K562 (cell line): ENCODE measurements at regions not wholly inside any gene's neighbourhood (a gene's known extent, or its start where the extent isn't known, plus 50 kb on each side); places are given as distances from the start of the nearest gene placed in this dataset.

Source experiments
- ATAC-seq: fragments of 200-7000 bp; cut with Tn5 transposase; 3 replicates; pipeline ENCODE4 v1.9.1; 2020; ENCODE audit warnings: moderate library complexity
- BruUV-seq: library from RNA; stranded (reverse); fragments of 400-500 nt; replicated peaks from 2 replicates; lab custom pipeline; 2021; lab: Mats Ljungman, UMichigan
- CTCF ChIA-PET: fragments of 300-600 bp; formaldehyde crosslinking; extraction: SDS; loops from one replicate; lab custom pipeline; 2021; ENCODE audit warnings: low intra/inter-chr PET ratio; lab: Yijun Ruan, JAX
- POLR2A ChIA-PET: fragments of 300-600, 350-650 bp; sonication (Branson Sonifier 250); formaldehyde crosslinking; extraction: SDS; loops from one replicate; lab custom pipeline; 2021; ENCODE audit warnings: antibody characterized with exemption, inconsistent platforms; lab: Yijun Ruan, JAX
- DNase-seq, 4 experiments: peaks; one replicate each; pipeline versions ENCODE4 v3.0.0 to v3.0.0-alpha.2; 2011 to 2018; ENCODE audit warnings: low spot score in 3 of 4, mixed read lengths in 3 of 4; ENCODE audit errors: extremely low read depth in 1 of 4
- FAIRE-seq: peaks from 2 replicates; lab custom pipeline; 2011; peaks lifted over from hg19 to GRCh38; lab: Jason Lieb, UNC
- H2AFZ ChIP-seq: 2 replicates; pipeline ENCODE4 v1.6.0; 2011; ENCODE audit warnings: low read depth, low read length, control low read depth, inconsistent platforms
- H3K27ac ChIP-seq: fragments of 200-600 bp; 3 replicates; pipeline ENCODE4 v1.8.0; 2011; ENCODE audit warnings: low read depth, mild to moderate bottlenecking, control low read depth, inconsistent platforms, low read length, moderate library complexity, mixed read lengths; ENCODE audit errors: extremely low read depth
- H3K27me3 ChIP-seq, 2 experiments: fragments of 300-600 bp in 1 of 2; 2 replicates in 1 of 2; 3 replicates in 1 of 2; pipeline versions ENCODE4 v1.6.0 to v1.8.0; 2011; ENCODE audit warnings: inconsistent platforms in 2 of 2, low read length in 2 of 2, mild to moderate bottlenecking in 1 of 2, mixed read lengths in 1 of 2, moderate library complexity in 1 of 2; ENCODE audit not compliant: control insufficient read depth in 2 of 2, insufficient read depth in 2 of 2
- H3K36me3 ChIP-seq: fragments of 300-600 bp; 3 replicates; pipeline ENCODE4 v1.8.0; 2011; ENCODE audit warnings: mild to moderate bottlenecking, low read length, inconsistent platforms; ENCODE audit not compliant: control insufficient read depth, insufficient read depth
- H3K4me1 ChIP-seq, 2 experiments: fragments of 200-600 bp in 1 of 2; replicated peaks in 1 of 2; 2 replicates in 1 of 2; 3 replicates in 1 of 2; pipeline versions ENCODE4 v1.5.1 to v1.8.0; 2011; ENCODE audit warnings: inconsistent platforms in 2 of 2, low read length in 2 of 2, mild to moderate bottlenecking in 1 of 2, mixed read lengths in 1 of 2, moderate library complexity in 1 of 2; ENCODE audit not compliant: control insufficient read depth in 2 of 2, insufficient read depth in 2 of 2
- H3K4me2 ChIP-seq: 2 replicates; pipeline ENCODE4 v1.6.1; 2011; ENCODE audit warnings: low read length, control low read depth, inconsistent platforms, mixed read lengths; ENCODE audit not compliant: insufficient read depth
- H3K4me3 ChIP-seq: fragments of 200-600 bp; sonication (generic), shearing (Covaris generic); 2 replicates; pipeline ENCODE4 v1.5.1; 2016; ENCODE audit warnings: control low read depth, inconsistent platforms
- H3K79me2 ChIP-seq: fragments of 200-600 bp; 3 replicates; pipeline ENCODE4 v1.8.0; 2011; ENCODE audit warnings: low read length, inconsistent platforms; ENCODE audit not compliant: control insufficient read depth, insufficient read depth
- H3K9ac ChIP-seq, 2 experiments: 2 replicates each; pipeline versions ENCODE4 v1.6.0 to v1.6.1; 2011; ENCODE audit warnings: low read depth in 2 of 2, low read length in 2 of 2, control low read depth in 1 of 2, inconsistent platforms in 1 of 2, mild to moderate bottlenecking in 1 of 2, mixed read lengths in 1 of 2; ENCODE audit not compliant: insufficient read depth in 1 of 2
- H3K9me1 ChIP-seq: one replicate; pipeline ENCODE4 v1.6.0; 2011; ENCODE audit warnings: inconsistent platforms, mild to moderate bottlenecking, low read length, moderate library complexity; ENCODE audit not compliant: control insufficient read depth, insufficient read depth
- H3K9me3 ChIP-seq: replicated peaks from 2 replicates; pipeline ENCODE4 v1.5.1; 2011; ENCODE audit warnings: low read depth, low read length, inconsistent platforms; ENCODE audit not compliant: control insufficient read depth, insufficient read depth
- H4K20me1 ChIP-seq: replicated peaks from 2 replicates; pipeline ENCODE4 v1.6.1; 2011; ENCODE audit warnings: low read length, inconsistent platforms, mixed read lengths; ENCODE audit not compliant: control insufficient read depth, insufficient read depth
- HMG20A ChIP-seq: fragments of 450-650 bp; formaldehyde crosslinking; conservative IDR thresholded peaks from 2 replicates; pipeline ENCODE4 v1.4.0; 2020; ENCODE audit warnings: mild to moderate bottlenecking, mixed read lengths
- LCOR ChIP-seq: sonication (generic); formaldehyde crosslinking; IDR thresholded peaks from 2 replicates; pipeline ENCODE4 v1.8.0; 2022; ENCODE audit warnings: mild to moderate bottlenecking, missing genetic modification reagents
- MECOM ChIP-seq: fragments of 250-450 bp; sonication (Bioruptor Pico); IDR thresholded peaks from 2 replicates; pipeline ENCODE4 v1.8.0; 2022; ENCODE audit warnings: inconsistent platforms
- RBM15 ChIP-seq: fragments of 200-400 bp; formaldehyde crosslinking; IDR thresholded peaks from 2 replicates; pipeline ENCODE4 v1.6.1; 2018; ENCODE audit warnings: mild to moderate bottlenecking, low read length, moderate library complexity; ENCODE audit not compliant: insufficient read depth
- ZNF175 ChIP-seq: fragments of 200-800 bp; sonication (Bioruptor generic); IDR thresholded peaks from 2 replicates; pipeline ENCODE4 v1.6.1; 2016; ENCODE audit warnings: low read depth, mild to moderate bottlenecking, missing genetic modification characterization, missing compliant biosample characterization
- WGBS: fragments of 100-300 bp; shearing (Covaris generic); methylation state at CpG from one replicate; pipeline ENCODE4 v1.1.6; 2016; ENCODE audit warnings: low coverage, mixed read lengths; ENCODE audit not compliant: insufficient coverage; ENCODE audit errors: missing lambda C conversion rate; 5-methylcytosine and 5-hydroxymethylcytosine counted together
- in situ Hi-C: fragments of 300-500 bp; cut with MboI; formaldehyde crosslinking; loops from 4 replicates; pipeline ENCODE4 v1.15.0; 2018; ENCODE audit warnings: inconsistent platforms, mixed read lengths
- intact Hi-C: fragments of 100-400 bp; cut with micrococcal nuclease; formaldehyde crosslinking; loops from 2 replicates; pipeline ENCODE4 v1.14.2; 2022
- TF ChIP-seq, protein P1 (sequence below): fragments of 250-450 bp; sonication (Bioruptor Pico); IDR thresholded peaks from 2 replicates; pipeline ENCODE4 v1.4.0; 2020; ENCODE audit warnings: mild to moderate bottlenecking, moderate library complexity
- TF ChIP-seq, protein P2 (sequence below), 2 experiments: fragments of 450-650 bp; IDR thresholded peaks; 2 replicates each; pipeline ENCODE4 v1.6.1; 2016; ENCODE audit warnings: mild to moderate bottlenecking in 2 of 2, borderline replicate concordance in 1 of 2, low read depth in 1 of 2, moderate library complexity in 1 of 2

DNA sequence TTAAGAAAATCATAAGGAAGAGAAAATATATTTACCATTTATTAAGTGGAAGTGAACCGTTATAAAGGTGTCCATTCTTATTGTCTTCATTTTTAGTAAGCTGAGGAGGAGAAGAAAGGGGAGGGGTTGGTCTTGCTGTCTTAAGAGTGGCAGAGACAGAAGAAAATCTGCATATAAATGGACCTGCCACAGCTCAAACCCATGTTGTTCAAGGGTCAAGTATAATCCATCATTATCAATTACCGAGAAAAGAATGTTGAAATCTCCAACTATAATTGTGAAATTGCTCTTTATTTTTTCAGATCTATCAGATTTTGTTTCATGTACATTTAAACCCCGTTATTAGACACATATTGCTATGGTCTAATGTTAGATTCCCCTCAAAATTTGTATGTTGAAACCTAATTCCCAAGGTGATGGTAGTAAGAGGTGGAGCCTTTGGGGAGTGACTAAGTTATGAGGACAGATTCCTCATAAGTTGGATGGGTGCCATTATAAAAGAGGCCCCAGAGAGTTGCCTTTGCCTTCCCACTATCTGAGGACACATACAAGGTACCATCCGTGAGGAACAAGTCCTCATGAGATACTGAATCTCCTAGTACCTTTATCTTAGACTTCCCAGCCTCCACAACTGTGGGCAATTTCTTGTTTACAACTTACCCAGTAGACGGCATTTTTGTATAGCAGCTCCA lies 58.5 kb upstream of the SMAD1 start (continued):
- TF ChIP-seq, protein P1, sequence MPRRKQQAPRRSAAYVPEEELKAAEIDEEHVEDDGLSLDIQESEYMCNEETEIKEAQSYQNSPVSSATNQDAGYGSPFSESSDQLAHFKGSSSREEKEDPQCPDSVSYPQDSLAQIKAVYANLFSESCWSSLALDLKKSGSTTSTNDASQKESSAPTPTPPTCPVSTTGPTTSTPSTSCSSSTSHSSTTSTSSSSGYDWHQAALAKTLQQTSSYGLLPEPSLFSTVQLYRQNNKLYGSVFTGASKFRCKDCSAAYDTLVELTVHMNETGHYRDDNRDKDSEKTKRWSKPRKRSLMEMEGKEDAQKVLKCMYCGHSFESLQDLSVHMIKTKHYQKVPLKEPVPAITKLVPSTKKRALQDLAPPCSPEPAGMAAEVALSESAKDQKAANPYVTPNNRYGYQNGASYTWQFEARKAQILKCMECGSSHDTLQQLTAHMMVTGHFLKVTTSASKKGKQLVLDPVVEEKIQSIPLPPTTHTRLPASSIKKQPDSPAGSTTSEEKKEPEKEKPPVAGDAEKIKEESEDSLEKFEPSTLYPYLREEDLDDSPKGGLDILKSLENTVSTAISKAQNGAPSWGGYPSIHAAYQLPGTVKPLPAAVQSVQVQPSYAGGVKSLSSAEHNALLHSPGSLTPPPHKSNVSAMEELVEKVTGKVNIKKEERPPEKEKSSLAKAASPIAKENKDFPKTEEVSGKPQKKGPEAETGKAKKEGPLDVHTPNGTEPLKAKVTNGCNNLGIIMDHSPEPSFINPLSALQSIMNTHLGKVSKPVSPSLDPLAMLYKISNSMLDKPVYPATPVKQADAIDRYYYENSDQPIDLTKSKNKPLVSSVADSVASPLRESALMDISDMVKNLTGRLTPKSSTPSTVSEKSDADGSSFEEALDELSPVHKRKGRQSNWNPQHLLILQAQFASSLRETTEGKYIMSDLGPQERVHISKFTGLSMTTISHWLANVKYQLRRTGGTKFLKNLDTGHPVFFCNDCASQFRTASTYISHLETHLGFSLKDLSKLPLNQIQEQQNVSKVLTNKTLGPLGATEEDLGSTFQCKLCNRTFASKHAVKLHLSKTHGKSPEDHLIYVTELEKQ (CRISPR knock-in tag): no peak

DNA sequence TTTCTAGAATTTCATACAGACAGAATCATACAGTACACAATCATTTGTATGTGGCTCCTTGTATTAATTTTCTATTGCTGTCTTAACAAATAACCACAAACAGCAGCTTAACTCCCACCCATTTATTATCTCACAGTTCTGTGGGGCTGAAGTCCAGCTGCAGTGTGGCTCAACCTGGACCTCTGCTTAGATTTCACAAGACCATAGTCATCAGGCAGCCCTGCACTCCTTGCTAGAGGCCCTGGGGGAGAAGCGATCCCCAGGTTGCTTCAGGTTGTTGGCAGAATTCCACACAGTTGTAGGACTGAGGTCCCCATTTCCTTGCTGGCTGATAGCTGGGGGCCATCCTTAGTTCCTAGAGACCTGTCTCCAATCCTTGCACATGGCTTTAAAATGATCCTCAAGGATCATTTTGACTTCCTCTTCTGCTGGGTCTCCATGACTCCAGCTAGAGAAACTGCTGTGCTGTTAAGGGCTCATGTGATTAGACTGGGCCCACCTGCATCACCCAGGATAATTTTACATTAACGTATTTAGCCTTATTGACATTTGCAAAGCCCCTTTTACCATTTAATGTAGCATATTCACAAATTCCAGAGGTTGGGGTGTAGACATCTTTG lies 60.9 kb upstream of the SMAD1 start:
- H3K9me3 ChIP-seq: no peaks in the 10 kb centered on the region
- no peaks in the 10 kb centered on the region for H3K27me3 ChIP-seq
- WGBS: 4% methylated on average over 2 of the region's 2 CpGs
- H3K9me1 ChIP-seq: no peaks in the 10 kb centered on the region
- H3K4me2 ChIP-seq: no peak overlapping the region
- no peaks in the 10 kb centered on the region for H3K36me3 ChIP-seq
- no TSS peak for BruUV-seq
- no peak overlapping the region for H2AFZ ChIP-seq
- no peaks in the 10 kb centered on the region for H3K4me1 ChIP-seq
- ChIA-PET POLR2A (no interaction called here), CTCF (no interaction called here)
- intact Hi-C loops (no loop called here), in situ Hi-C loops (no loop called here)
- H3K79me2 ChIP-seq: no peaks in the 10 kb centered on the region
- no peak overlapping the region for H3K9ac ChIP-seq
- no peaks in the 10 kb centered on the region for H4K20me1 ChIP-seq
- FAIRE-seq (no peak), ATAC-seq (no peak), DNase-seq (no peak)
- H3K27ac ChIP-seq: no peak overlapping the region
- no peak overlapping the region for H3K4me3 ChIP-seq
- TF ChIP-seq HMG20A (CRISPR knock-in tag): no peak
- no peak for TF ChIP-seq ZNF175
- no peak for TF ChIP-seq RBM15
- no peak for TF ChIP-seq MECOM (CRISPR knock-in tag)
- TF ChIP-seq, protein P2, sequence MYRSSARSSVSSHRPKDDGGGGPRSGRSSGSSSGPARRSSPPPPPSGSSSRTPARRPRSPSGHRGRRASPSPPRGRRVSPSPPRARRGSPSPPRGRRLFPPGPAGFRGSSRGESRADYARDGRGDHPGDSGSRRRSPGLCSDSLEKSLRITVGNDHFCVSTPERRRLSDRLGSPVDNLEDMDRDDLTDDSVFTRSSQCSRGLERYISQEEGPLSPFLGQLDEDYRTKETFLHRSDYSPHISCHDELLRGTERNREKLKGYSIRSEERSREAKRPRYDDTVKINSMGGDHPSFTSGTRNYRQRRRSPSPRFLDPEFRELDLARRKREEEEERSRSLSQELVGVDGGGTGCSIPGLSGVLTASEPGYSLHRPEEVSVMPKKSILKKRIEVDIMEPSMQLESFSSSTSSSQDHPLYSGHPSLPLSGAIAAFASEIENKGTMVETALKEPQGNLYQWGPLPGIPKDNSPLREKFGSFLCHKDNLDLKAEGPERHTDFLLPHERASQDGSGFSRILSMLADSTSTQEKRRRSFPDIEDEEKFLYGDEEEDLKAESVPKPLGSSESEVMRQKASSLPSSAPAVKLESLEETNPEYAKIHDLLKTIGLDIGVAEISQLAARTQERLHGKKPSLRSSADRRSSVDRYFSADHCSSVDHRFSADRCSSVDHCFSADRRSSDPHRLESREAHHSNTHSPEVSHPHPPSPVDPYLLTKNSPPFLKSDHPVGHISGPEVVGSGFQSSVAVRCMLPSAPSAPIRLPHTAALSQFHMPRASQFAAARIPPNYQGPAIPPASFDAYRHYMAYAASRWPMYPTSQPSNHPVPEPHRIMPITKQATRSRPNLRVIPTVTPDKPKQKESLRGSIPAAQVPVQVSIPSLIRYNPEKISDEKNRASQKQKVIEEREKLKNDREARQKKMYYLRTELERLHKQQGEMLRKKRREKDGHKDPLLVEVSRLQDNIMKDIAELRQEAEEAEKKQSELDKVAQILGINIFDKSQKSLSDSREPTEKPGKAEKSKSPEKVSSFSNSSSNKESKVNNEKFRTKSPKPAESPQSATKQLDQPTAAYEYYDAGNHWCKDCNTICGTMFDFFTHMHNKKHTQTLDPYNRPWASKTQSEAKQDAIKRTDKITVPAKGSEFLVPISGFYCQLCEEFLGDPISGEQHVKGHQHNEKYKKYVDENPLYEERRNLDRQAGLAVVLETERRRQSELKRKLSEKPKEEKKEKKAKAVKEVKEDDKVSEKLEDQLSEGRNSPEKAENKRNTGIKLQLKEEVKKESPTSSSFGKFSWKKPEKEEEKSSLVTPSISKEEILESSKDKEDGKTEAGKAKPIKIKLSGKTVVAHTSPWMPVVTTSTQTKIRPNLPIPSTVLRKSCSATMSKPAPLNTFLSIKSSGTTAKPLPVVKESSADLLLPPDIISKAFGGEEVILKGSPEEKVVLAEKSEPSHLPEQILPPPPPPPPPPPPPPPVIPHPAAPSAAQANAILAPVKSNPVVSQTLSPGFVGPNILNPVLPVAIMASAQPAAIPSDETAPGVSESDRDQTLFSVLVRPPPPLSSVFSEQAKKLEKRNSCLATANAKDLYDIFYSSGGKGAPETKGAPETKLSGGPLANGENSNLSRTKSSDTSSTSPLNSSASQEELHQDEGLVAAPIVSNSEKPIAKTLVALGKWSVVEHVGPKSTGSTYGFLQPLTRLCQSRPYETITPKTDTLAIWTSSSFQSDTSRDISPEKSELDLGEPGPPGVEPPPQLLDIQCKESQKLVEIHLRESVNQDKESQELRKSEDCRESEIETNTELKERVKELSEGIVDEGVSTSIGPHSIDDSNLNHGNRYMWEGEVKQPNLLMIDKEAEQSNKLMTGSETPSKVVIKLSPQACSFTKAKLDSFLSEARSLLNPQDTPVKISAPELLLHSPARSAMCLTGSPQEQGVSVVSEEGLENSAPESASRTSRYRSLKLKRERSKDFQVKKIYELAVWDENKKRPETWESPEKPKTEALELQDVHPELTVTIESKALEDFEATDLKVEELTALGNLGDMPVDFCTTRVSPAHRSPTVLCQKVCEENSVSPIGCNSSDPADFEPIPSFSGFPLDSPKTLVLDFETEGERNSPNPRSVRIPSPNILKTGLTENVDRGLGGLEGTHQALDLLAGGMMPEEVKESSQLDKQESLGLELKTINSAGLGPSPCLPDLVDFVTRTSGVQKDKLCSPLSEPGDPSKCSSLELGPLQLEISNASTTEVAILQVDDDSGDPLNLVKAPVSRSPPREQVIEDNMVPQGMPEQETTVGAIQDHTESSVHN (IDR thresholded peaks at IDR 0.05; ENCODE audit: borderline replicate concordance in 1 of 2, low read depth in 1 of 2): no peak
- TF ChIP-seq LCOR (CRISPR knock-in tag): no peak
